GM12891 (cell line): ENCODE measurements at regions not wholly inside any gene's neighbourhood (a gene's known extent, or its start where the extent isn't known, plus 50 kb on each side); places are given as distances from the start of the nearest gene placed in this dataset.

Experiments
- DNase-seq: peaks from one replicate; pipeline ENCODE4 v3.0.0; 2011; ENCODE audit warnings: low spot score; ENCODE audit not compliant: insufficient read length
- FAIRE-seq: peaks from 2 replicates; lab custom pipeline; 2011; peaks lifted over from hg19 to GRCh38; lab: Jason Lieb, UNC
- PAX5 ChIP-seq: IDR thresholded peaks from 2 replicates; pipeline ENCODE4 v1.6.1; 2011; ENCODE audit warnings: low read length, moderate library complexity, mild to moderate bottlenecking; ENCODE audit not compliant: insufficient read depth, severe bottlenecking
- POLR2A ChIP-seq: IDR thresholded peaks from 2 replicates; pipeline ENCODE4 v1.6.1; 2011; ENCODE audit warnings: low read depth, low read length, control low read depth
- POLR2AphosphoS5 ChIP-seq: IDR thresholded peaks from 2 replicates; pipeline ENCODE4 v1.6.1; 2011; ENCODE audit warnings: low read depth, low read length, control low read depth
- POU2F2 ChIP-seq: IDR thresholded peaks from 2 replicates; pipeline ENCODE4 v1.6.1; 2011; ENCODE audit warnings: low read depth, mild to moderate bottlenecking, control low read depth, low read length, moderate library complexity
- SPI1 ChIP-seq: IDR thresholded peaks from 2 replicates; pipeline ENCODE4 v1.6.1; 2011; ENCODE audit warnings: low read depth, low read length, control low read depth
- TAF1 ChIP-seq: IDR thresholded peaks from 2 replicates; pipeline ENCODE4 v1.6.1; 2011; ENCODE audit warnings: low read depth, low read length, control low read depth

DNA sequence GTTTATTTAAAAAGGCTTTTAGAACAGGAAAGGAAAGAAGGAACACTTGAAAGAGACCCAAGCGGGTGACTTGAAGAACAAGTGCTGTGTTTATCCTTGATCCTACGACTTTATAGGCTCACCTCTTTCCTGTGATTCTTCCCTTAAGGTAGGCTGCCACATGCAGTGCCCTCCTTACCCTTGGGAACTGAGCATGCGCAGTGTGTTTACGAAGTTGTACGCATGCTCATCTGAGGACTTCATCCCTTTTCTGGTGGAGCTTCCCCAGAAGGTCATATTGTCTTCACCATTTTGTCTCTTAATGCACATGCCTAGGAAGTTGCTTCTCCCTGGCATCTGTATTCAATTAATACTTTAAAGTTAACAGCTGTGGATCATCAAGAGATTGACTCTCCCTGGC, 49.9 kb upstream of the VOPP1 start:
- DNase-seq = no peak
- no peak for TF ChIP-seq TAF1
- no peak for TF ChIP-seq POLR2AphosphoS5
- no peak for TF ChIP-seq POU2F2
- TF ChIP-seq POLR2A = no peak
- TF ChIP-seq PAX5 = no peak
- no peak for TF ChIP-seq SPI1
- no peak for FAIRE-seq
